ENCODE measurements at regions not wholly inside any gene's neighbourhood (a gene's known extent, or its start where the extent isn't known, plus 50 kb on each side); places are given as distances from the start of the nearest gene placed in this dataset.
"Not testable (repeated sequence)": the region's sequence is repeated elsewhere in the genome, so short reads cannot be mapped to it uniquely, and the experiment has no call there.

GRCh38 chr4:27075603-27076002 lies 215.0 kb downstream of the STIM2 start:
- not testable (repeated sequence) for DNase-seq

DNA sequence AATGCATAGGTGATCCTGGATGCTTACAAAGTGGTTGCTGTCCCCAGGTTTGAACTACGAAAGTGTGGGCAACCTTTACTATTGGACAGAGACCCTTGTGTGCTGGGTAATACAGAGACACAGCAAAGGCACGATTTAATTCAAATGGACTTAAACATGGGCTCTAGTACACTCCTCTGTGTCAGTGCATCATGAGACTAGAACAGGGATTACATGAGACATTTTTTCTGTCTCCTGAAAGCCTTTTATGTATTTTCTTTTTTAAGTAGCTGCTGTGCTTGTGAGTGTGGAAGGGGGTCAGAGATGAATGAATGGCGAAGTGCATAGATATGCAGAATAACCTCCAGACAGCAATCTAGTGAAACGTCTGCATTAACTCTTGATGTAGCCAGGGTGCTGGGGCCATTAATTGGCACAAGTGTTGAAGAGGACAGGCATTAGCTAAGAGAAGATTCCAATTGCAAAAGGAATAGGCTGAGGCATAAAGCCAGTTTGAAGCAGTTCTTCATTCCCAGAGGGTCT lies 218.4 kb downstream of the STIM2 start:
- no peak for DNase-seq

- DNase-seq, result no peak
These were observed 221.3 kb downstream of the STIM2 start for GRCh38 chr4:27081675-27082586.

GRCh38 chr4:27082776-27083175 lies 222.1 kb downstream of the STIM2 start:
- DNase-seq, result no peak

DNA sequence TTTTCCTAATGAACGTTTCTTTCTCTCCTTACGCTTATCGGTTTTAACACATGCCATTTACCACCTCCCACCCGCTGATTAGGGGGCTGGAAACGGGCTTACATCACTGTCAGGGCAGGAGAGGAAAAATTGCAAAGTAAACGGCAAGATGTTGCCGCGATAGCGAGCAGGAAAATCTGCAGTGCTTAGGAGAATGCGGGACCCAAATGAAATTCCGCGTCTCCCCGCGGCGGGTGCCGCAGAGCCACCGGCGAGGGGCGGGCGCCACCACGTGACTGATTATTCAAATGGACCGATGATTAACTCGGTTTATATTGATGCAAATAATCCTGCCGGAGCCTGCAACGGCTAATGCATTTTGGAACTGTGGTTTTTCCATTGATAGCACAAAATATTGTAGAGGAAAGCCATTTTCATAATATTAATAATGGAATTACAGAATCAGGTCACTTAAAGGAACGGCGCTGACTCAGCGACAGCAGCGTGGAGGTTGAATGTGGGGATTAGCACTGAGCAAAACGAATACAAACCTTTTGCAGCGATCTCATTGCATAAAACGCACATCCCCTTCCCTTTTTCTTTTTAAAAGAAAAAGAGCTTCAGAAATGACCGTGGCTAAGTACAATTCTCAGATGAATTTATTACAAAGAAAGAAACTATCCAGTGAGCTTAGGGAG lies 224.2 kb downstream of the STIM2 start:
- DNase-seq, result no peak

DNA sequence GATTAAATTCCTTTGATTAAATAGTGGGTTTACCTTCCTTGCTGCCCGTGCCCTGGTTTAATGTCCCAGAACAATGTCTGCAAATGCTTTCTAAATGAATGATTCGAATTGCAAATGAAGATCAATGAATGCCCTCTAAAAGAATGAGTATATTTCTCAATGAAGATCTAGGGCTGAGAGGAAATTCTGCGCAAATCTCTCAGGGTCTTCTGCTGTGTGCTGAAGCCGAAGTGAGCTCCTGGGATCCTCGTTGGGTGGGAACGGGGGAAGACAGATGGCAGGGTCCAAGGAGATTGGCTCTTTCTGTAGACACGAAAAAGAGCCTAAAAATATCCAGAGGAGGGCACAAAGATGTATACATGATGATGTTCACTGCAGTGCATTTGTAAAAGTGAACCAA lies 224.8 kb downstream of the STIM2 start:
- no peak for DNase-seq

DNA sequence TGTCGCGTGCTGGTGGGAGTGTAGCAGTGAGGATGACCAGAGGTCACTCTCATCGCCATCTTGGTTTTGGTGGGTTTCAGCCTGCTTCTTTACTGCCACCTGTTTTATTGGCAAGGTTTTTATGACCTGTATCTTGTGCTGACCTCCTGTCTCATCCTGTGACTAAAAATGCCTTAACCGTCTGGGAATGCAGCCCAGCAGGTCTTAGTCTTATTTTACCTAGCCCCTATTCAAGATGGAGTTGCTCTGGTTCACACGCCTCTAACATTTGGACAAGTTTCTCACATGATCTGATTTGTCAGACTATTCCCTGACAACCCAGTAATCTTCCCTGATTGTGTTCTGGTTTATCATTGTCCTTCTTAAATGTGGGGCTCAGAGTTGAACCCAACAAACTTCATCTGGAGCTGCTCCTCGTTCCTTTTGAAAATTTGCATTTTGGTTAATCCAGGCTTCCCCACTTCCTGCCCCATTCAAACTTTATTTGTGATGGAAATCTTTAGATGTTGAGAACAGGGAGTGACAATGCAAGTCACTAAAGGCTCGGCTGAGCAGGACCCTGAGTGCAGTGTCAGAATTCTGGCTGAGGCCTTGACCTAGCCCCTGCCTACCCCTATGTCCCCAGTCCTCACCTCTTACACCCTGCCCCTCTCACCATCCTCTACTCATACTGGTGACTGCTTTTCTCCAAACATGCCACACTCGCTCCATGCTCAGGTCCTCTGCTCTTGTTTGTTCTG lies 226.8 kb downstream of the STIM2 start:
- no peak for DNase-seq

GRCh38 chr4:27088491-27088890 lies 227.8 kb downstream of the STIM2 start:
- DNase-seq, result no peak

- DNase-seq, result no peak
These were observed 228.5 kb downstream of the STIM2 start for GRCh38 chr4:27089186-27089585.

GRCh38 chr4:27090406-27090805 lies 229.8 kb downstream of the STIM2 start:
- no peak for DNase-seq

GRCh38 chr4:27094224-27094623 lies 233.6 kb downstream of the STIM2 start:
- DNase-seq, result no peak

DNA sequence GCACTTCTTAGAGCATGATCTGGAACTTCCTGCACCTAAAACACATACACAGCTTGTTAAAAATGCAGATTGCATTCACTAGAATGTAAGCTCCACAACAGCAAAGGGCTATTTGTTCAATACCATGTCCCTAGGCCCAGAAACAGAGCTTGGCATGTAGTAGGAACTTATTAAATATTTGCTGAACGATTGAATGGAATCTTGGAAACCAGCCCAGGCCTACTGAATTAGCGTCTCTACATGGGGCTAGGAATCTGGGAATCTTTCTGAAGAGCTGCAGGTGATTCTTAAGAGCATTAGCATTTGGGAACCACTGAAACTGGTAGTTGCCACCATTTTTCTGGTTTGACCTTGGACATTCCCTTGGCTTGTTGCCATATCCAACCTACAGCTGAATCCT lies 234.1 kb downstream of the STIM2 start:
- DNase-seq, result no peak

DNA sequence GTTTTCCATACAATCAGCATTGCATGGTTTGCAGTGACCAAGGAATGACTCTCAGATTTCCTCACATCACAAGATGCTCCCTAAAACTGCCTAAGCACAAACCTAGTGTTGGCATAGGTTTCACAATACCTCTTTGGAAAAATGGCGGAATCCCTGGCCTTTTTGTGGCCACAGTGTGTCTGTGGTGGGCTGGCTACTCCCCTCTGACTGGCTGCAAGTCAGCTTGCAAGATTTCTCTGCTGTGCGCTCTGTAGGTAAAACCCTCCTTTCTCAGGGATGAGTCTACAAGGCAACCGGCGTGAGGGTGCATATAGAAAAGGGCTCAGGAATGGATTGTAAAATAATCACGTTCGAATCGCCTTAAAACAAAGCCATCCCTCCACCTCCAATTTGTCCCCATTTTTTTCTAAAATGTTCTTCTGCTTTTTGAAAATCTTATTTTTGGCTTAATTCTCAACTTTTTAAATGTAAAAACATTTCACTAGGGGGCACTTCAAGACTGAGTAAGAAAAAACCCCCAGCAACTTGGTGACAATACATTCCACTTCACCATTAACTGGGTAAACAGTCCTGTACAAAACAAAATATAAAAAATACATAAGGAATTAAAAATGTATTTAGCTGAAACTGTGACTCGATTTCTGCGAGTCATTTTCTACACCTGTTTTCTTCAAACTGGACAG lies 235.6 kb downstream of the STIM2 start:
- no peak for DNase-seq

DNA sequence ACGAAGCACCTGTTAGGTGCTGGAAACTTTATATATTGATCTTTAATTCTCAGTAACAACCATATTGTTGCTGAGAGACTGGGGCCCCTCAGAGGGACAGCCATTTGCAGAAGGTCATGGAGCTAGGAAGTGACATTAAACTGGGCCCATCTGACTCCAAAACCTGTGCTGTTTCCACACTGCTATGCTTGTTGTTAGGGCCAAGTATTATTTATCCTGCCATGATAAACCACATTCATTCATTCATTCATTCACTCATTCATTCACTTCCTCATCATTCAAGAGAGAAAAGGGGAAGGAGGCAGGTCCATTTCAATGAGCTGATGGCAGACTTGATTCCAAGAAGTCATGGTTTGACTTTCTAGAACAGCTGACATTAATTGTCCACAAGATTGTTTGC lies 237.4 kb downstream of the STIM2 start:
- no peak for DNase-seq

GRCh38 chr4:27100713-27101112 lies 240.1 kb downstream of the STIM2 start:
- no peak for DNase-seq

DNA sequence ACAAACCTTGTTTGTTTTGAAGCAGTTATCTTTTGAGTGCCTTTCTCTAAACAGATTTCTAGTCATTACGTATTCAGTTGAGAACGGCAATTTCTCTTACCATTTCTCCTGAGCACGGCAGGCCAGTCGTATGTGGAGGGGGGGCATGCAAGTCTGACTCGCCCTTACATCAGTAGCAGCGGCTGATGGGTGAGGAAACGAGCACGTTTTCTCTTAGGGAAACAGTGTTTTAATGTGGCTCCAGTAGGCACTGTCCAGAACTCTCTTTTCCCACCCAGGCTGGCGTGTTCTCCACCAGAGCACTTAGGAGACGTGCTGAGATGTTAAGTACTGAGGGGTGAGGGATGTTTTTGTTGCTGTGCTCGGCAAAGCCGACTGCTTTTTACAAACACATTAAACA lies 240.5 kb downstream of the STIM2 start:
- no peak for DNase-seq

DNA sequence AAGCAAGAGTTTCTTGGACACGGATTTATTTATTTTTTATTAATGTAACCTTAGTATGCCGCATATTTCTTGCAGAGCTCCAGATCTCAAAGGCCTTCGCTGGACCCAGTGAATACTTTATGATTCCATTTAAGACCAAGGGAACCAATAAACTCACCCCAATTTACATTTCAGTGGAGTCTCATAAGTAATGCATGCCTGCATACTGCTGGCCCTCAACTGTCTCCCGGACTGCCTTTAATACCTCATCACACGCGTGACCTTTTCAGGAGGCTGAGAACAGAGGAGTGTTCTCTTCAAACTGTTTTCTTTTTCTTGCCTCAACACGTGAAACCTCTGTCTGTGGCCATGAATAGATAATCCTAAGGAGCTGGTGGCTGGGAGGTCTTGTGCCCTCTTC lies 240.9 kb downstream of the STIM2 start:
- no peak for DNase-seq

- DNase-seq, result no peak
These were observed 251.0 kb downstream of the STIM2 start for GRCh38 chr4:27111627-27112026.

DNA sequence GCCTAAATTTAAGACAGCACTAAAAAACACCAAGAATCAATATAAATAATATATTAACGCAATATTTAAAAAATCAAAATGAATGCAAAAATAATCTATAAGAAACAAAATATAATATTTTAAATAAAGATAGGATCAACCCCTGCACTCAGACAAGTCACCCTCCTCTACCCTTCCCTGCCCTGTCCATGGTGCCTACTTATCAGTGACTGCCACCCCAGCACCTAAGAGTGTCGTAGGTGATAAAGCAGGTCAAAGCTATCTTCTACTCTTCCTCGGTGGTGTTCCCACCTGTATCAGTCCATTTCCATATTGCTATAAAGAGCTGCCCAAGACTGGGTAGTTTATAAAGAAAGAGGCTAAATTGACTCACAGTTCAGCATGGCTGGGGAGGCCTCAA lies 251.9 kb downstream of the STIM2 start:
- no peak for DNase-seq

DNA sequence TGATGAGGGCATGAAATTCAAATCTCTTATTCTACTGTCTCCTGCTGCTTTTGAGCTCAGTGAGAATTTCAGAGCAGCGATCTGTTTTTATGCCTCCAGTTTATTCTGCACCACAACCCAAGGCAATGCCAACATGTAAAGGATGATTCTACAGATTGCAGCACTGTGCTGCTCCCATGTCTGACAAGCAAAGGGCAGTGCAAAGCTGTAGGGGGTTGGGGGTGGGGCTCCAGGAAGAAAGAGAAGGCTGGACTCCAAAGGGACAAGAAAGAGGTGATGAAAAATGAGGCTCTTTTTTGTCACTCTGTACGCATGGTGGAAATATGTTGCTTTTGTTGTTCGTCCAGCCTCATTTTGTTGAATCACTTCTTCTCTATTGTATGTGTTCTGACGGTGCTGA lies 254.6 kb downstream of the STIM2 start:
- DNase-seq, result no peak

DNA sequence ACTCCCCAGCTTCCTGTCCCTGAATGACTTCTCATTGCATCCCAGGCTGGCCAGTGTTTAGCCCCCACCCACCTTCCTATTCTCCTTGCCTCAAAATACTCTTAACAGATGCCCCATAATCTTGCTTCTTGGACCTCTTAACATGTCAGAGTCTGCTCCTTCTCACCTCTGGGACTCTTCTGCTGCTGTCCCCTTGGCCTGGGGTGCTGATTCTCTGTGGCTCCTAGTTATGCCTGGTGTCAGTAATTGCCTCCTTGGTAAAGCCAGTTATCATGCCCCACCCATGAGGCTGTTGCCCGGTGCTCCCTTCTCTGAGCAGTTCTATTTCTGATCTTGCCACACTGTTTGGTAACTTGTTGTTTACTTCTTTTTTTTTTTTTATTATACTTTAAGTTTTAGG lies 256.8 kb downstream of the STIM2 start:
- no peak for DNase-seq

- DNase-seq, result no peak
These were observed 258.6 kb downstream of the STIM2 start for GRCh38 chr4:27119239-27119638.

DNA sequence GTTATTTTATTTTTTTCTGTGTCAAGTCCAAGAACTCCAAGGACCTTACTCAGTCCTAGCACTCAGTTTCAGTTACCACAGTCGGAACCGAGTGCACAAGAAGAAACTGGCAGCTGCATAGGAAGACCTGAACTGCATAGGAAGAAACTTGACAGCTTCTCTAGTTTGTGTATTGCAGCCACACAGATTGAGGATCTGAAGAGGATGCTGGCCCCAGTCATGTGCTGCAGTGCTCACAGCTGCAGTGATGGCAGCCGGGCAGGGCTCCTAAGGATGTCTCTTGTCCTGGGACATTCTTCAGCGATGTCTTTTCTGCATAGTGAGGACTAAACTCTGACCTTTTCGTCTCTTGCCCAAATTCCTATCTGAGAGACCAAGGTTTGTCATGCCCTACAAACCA lies 261.2 kb downstream of the STIM2 start:
- no peak for DNase-seq

Measured in HCEC 1CT (cell line).